OCI-LY7 (cell line): ENCODE measurements at regions not wholly inside any gene's neighbourhood (a gene's known extent, or its start where the extent isn't known, plus 50 kb on each side); places are given as distances from the start of the nearest gene placed in this dataset.

ENCODE experiments used
- EZH2phosphoT487 ChIP-seq: fragments of 200-600 bp; sonication (generic); IDR thresholded peaks from 2 replicates; pipeline ENCODE4 v1.6.1; 2018; ENCODE audit warnings: low read depth, borderline replicate concordance, mild to moderate bottlenecking, mixed run types, antibody characterized with exemption, low read length, moderate library complexity, mixed read lengths
- TF ChIP-seq, protein P1 (sequence below): fragments of 200-600 bp; sonication (generic); conservative IDR thresholded peaks from 2 replicates; pipeline ENCODE4 v1.5.1; 2014; ENCODE audit warnings: mild to moderate bottlenecking, antibody characterized with exemption, low read length, moderate library complexity, mixed read lengths

- TF ChIP-seq, protein P1, sequence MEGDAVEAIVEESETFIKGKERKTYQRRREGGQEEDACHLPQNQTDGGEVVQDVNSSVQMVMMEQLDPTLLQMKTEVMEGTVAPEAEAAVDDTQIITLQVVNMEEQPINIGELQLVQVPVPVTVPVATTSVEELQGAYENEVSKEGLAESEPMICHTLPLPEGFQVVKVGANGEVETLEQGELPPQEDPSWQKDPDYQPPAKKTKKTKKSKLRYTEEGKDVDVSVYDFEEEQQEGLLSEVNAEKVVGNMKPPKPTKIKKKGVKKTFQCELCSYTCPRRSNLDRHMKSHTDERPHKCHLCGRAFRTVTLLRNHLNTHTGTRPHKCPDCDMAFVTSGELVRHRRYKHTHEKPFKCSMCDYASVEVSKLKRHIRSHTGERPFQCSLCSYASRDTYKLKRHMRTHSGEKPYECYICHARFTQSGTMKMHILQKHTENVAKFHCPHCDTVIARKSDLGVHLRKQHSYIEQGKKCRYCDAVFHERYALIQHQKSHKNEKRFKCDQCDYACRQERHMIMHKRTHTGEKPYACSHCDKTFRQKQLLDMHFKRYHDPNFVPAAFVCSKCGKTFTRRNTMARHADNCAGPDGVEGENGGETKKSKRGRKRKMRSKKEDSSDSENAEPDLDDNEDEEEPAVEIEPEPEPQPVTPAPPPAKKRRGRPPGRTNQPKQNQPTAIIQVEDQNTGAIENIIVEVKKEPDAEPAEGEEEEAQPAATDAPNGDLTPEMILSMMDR, result no peak
- TF ChIP-seq EZH2phosphoT487, result no peak
Observed at GRCh38 chr4:14280567-14280966, 653.0 kb upstream of the BOD1L1 start.
